ENCODE measurements at regions not wholly inside any gene's neighbourhood (a gene's known extent, or its start where the extent isn't known, plus 50 kb on each side); places are given as distances from the start of the nearest gene placed in this dataset.

GRCh38 chr14:98513558-98513957 is 758.4 kb downstream of the BCL11B start:
- TF ChIP-seq MAX (IDR thresholded peaks at IDR 0.05; ENCODE audit: low read depth) (no peak), USF2 (IDR thresholded peaks at IDR 0.05; ENCODE audit: borderline replicate concordance, low read depth, low read length) (no peak), CTCF (IDR thresholded peaks at IDR 0.05) (no peak), RCOR1 (IDR thresholded peaks at IDR 0.05; ENCODE audit: low read length) (no peak), PBX3 (IDR thresholded peaks at IDR 0.05) (no peak), FOXJ3 (CRISPR knock-in tag; IDR thresholded peaks at IDR 0.05) (no peak), RFX5 (IDR thresholded peaks at IDR 0.05; ENCODE audit: low read length) (no peak), CHD2 (IDR thresholded peaks at IDR 0.05; ENCODE audit: low read length, partially characterized antibody) (no peak)

All from SK-N-SH (cell line).